Stimulated activated CD8-positive, alpha-beta memory T cell treated with anti-CD3 and anti-CD28 coated beads, Interleukin-15, amount 100 ng/mL, for 24 hours (primary cell): ENCODE measurements at regions not wholly inside any gene's neighbourhood (a gene's known extent, or its start where the extent isn't known, plus 50 kb on each side); places are given as distances from the start of the nearest gene placed in this dataset.
"Not testable (repeated sequence)": the region's sequence is repeated elsewhere in the genome, so short reads cannot be mapped to it uniquely, and the experiment has no call there.

ENCODE experiments used
- DNase-seq: peaks from one replicate; pipeline ENCODE4 v3.0.0-alpha.2; 2020; ENCODE audit warnings: low read depth

DNA sequence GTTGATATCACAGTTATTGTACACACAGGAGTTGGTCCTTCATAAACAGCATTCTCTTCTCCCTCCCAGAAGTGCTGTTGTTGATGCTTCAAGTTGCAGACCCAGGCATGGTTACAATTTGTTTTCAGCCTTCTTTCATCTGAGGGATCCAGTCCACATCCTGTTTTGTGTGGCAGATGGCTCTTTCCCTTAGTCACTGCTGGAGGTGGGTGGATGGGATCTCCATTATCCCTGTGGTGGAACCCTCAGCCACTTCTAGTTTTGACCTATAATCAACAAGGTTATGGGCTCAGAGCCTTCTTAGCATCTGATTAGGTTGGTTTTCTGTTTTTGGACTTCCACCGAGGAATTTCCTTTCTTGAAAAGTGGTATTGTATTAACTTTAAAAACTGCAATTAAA is 214.2 kb downstream of the SH2D4B start:
- DNase-seq: no peak

DNA sequence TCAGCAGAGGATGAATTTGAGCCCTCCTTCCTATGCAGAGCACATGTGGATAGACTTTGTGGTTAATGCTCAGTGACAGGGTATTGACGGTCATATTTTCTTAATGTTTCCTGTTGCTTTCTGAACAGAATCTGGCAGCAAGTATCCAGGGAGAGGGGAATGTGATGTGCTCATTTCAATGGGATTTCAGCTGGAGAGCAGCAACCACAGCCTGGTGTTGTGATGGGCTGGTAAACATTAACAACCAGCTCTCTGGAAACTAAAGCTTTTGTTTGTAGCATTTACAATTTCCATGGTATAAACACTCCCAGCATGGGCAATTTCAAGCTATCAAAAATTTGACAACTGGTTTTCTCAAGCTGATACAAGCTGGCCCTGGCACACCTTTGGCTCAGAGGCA is 215.9 kb downstream of the SH2D4B start:
- no peak for DNase-seq

DNA sequence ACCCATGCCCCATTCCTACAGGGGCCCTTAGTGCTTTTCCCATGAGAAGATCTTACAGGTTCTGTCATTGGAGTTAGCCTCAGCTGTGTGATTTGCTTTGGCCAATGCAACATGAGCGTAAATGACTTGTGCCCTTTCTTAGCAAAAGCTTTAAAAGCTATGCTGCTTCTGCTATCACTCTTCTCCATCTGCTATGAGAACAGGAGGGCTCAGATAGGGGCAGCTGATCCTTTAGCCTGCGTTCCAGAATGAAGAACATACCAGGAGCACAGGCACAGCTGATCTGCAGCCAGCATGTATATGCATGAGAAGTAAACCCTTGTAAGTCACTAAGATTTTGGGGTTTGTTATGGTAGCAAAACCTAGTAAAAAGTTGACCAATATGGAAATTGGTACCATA is 218.2 kb downstream of the SH2D4B start:
- DNase-seq: no peak

DNA sequence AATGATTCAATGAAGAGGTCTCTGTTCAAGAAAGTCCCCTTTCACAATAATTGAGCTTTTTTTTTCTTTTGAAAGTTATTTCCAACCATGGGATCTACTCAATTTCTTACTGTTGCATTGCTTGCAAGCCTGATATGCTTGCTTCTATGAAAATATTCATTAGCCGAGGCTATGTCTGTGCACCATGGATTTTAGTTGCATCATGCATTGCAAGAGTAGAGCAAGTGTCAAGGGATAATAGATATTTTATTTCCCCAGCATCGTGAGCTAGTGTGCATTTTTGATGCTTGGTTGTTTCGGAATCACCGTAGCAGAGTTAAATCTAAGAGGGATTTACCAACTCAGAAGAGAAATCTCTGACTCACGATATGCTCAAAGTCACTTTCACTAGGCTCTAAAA is 222.0 kb downstream of the SH2D4B start:
- DNase-seq: no peak

DNA sequence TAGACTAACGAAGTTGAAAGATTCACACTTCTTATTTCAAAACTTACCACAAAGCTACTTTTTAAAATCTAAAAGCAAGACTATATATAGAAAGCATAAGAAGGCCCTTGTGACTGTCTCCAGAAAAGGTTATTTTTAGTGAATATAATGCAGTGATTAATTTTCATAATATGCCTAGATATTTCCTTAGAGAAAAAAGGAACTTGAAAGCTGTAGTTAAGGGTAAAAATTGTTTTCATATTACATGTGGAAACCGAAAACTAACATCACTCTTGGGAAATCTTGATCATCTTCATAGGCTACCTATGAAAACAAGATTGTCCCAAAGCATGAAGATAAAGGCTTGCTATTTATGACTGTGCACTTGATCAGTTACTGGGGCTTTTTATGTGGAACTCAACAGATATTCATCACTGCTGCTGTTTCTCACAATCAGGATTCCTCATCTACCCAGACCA is 223.2 kb downstream of the SH2D4B start:
- no peak for DNase-seq

DNA sequence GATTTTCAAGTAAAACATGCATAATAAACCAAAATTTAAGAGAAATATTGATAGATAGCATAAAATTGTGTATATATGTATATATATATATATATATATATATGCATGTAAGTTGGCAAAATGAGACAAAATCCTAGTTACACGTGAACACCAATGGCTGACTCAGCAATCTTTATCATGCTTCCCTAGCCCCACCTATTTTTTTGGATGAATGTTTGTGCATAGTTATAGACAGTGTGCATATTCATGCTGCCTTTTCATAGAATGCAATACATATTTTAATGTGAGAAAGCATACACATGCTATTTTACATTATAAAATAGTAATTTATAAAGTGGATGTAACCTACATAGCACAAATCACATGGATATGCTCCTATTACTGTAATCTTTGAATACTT is 230.3 kb downstream of the SH2D4B start:
- no peak for DNase-seq

DNA sequence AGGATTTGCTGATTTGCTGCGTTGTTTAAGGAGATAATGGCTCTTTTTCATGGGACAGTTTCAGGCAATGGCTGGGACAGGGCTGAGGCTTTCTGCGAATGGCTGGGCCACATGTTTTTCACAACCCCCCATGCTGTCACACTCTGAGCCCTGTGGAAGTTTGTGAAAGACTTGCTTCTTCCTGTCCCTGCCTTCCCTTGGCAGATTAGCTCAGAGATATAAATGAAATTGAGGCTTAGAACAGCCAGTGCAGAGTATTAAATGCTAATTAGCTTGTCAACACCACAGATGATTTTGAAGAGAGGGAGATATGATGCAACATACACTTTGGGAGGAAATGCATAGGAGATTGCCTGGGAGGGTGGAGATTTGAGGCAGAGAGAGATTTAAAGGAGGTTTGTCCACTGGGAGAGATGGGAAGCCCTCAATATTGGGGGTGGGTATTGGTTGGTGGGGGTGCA is 232.0 kb downstream of the SH2D4B start:
- no peak for DNase-seq

DNA sequence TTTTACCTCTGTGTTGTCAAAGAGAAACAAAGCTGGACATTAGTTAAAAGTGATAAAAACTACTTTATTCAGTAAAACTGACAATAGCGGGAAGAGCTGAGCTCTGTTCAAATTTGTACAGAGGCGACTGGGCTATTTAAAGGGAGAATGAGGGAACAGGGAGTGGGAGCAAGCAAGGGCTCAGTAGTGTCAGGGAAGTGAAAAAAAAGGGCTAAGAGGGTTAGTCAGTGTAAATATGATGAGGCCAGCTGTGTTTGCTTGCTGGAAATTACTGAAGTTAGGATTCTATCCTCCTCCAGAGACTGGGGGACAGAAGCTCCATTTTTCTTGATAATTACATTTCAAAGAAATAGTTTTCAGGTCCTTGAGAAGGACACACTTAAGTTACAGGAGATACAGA is 232.5 kb downstream of the SH2D4B start:
- no peak for DNase-seq

DNA sequence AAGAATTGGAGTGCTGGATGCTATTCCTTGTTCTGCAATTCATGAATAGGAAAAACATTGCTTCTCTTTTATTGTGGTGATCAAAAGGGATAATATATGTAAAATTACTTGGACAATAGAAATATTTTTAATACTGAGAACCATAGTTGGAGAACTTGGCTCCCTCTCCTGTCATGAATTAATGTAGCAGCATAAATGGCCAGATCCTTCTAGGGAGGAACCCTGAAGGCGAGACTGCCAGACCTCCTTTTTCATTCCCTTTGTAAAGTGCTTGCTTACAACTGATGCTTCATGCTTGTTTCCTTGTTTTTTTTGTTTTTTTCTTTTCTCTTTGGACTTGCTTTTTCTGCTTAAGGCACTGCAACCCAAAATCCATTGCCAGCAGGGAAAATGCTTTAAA is 233.6 kb downstream of the SH2D4B start:
- no peak for DNase-seq

DNA sequence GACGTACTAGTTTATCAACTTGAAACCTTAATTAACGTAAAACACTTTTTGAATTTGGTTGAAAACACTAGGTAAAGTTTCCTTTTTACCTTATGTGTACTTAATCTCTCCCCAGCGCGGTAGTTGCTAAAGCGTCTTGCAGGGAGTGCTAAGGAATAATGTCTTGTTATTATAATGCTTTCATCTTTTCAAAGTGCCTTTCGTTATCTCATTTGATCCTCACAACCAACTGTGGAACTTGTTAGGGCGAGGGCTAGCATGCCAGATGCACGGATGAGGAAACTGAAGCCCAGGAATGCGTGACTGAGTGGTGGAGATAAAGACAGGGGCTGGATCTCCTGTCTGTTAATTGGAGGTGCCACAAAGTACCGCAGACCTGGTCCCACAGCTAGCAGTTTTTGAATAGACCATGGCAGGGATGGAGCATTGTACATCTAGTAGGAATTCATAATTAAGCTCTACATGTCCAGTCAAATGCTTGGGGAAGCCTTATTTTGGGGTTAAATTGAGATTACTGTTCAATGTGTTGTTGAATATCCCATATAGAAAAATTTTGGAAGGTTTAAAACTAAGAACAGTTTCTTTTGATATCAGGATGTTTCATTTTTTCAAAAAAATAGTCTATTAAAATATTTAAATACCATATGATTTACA is 234.3 kb downstream of the SH2D4B start:
- no peak for DNase-seq

DNA sequence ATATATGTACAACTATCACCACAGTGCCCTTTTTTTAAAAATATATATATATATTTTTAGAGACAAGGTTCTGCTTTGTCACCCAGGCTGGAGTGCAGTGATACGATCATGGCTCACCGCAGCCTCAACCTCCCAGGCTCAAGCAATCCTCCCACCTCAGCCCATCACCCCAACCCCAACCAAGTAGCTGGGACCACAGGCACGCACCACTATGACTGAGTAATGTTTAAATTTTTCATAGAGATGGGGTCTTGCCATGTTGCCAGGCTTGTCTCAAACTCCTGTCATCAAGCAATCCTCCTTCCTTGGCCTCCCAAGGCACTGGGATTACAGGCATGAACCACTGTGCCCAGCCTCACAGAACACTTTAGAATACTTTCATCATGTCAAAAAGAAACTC is 234.9 kb downstream of the SH2D4B start:
- DNase-seq: no peak

DNA sequence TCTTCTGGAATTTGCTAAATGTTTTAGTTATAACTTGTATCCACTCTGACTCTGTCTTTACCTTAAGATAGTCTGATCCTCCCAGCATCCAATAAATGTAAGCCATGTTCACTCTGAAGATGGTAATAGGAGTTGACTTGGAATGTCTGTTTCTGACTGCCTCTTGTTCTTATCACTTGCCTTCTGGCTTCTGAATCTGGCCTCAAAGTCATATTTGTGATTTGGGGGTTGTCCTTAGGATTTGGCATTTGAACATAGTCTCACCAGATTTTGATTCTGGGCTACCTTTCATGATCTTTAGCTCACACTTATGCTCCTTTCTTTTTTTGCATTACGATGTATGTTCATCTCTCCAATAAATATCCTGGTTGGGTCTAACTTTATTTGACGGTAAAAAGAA is 247.0 kb downstream of the SH2D4B start:
- no peak for DNase-seq

DNA sequence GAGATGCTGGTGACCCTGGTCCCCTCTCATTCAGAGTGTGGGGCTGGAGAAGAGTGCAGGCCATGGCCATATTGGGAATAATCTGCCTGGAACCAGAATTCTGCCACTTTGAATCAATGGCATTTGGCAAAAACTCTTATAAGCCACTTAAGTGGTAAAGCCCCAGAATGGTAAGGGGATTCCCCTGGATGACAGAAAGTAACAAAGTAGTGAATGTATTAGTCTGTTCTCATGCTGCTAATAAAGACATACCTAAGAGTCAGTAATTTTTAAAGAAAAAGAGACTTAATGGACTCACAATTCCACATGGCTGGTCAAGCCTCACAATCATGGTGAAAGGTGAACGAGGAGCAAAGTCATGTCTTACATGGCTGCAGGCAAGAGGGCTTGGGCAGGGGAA is 248.6 kb downstream of the SH2D4B start:
- no peak for DNase-seq

DNA sequence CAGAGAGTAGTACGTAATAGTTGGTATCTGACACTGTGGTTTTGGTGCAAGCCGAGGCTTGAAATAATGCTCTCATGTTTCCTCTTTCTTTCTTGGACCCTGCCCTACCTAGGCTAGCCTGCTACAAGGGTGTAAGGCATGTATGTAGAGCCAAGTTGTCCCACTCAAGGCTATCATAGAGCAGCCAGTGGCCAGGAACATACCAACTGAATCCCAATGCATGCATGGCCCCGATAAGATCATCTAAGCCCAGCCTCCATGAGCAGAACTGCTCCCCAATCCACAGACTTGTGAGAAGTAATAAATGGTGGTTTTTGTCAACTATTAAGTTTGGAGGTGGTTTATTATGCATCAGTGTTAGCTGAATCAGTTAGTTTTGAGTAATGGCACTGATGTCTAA is 250.2 kb downstream of the SH2D4B start:
- no peak for DNase-seq

DNA sequence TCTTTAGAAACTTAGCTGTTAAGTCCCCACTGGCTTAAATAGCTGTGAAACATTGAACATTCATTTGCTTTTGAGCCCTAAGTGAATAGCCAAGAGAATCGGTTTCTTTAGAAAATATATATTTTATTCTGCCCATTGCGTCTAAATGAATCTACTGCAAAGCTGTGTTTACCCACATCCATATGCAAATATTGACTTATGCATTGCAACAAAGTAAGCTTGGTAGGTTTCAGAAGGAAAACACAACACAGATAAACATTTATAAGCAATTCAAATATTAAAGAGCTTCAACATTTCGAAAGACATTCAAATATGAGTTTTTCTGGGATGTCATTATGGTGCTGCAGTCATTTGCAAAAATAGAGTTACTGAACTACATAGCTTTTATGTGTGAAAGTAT is 257.3 kb downstream of the SH2D4B start:
- no peak for DNase-seq

DNA sequence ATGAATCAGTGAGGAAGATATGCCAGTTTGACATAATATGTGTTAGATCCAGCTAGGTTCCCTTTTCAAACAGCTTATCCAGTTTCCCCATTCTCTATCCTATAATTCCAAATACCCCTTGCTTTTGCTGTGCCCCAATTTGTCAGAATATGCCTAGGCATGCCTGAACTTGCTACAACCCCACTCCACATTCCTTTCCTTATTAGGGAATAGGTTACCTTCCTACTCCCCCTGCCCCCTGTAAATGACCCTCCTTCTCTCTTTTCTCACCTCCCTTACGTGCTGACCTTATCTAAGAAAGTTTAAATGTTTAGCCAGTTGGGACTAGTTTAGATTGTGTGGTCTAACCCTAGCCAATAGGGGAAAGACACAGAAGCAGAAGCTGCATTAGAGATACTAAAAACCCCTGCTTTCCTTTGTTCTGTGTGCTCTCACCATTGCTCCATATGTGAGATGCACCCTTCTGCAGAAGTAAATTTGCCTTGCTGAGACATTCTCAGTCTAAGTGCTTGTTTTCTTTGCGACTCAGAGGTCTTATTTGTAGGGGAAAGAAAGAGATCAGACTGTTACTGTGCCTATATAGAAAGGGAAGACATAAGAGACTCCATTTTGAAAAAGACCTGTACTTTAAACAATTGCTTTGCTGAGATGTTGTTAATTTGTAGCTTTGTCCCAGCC is 267.8 kb downstream of the SH2D4B start:
- DNase-seq: no peak

DNA sequence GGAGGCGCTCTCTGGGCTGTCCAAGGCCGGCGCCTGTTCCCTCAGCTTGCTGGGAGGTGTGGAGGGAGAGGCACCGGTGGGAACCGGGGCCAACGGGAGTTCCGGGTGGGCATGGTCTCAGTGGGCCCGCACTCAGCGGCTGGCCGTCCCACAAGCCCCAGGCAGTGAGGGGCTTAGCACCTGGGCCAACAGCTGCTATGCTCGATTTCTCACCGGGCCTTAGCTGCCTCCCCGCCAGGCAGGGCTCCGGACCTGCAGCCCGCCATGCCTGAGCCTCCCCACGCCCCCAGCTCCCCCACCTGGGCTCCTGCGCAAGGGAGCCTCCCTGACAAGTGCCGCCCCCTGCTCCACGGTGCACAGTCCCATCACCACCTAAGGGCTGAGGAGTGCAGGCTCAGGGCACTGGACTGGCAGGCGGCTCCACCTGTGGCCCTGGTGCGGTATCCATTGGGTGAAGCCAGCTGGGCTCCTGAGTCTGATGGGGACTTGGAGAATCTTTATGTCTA is 276.5 kb downstream of the SH2D4B start:
- no peak for DNase-seq

DNA sequence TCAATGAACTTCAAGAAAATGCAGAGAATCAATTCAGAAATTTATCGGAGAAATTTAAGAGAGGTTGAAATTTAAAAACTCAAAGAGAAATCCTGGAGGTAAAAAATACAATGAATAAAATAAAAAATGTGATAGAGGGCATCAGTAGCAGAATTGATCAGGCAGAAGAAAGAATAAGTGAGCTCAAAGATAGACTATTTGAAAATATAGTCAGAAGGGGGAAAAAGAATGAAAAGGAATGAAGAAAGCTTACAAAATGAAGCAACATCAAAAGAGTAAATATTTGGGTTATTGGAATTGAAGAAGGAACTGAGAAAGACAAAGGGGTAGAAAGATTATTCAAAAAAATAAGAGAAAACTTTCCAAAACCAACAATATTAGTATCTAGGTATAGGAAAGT is 291.4 kb downstream of the SH2D4B start:
- DNase-seq: no peak

DNA sequence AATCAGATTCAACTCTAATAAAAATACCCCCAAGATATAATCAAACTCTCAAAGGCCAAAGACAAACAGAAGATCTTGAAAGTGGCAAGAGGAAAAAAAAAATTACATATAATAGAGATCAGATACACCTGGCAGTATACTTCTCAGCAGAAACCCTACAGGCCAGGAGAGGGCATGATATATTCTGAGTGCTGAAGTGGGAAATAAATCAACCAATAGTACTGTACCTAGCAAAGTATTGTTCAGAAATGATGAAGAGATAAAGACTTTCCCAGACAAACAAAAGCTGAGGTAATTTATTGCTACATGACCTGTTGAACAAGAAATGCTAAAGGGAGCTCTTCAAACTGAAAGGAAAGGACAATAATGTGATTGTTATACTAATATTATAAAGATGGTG is 291.9 kb downstream of the SH2D4B start:
- DNase-seq: no peak

DNA sequence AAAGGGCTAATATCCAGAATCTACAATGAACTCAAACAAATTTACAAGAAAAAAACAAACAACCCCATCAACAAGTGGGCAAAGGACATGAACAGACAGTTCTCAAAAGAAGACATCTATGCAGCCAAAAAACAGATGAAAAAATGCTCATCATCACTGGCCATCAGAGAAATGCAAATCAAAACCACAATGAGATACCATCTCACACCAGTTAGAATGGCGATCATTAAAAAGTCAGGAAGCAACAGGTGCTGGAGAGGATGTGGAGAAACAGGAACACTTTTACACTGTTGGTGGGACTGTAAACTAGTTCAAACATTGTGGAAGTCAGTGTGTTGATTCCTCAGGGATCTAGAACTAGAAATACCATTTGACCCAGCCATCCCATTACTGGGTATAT is 295.0 kb downstream of the SH2D4B start:
- DNase-seq: not testable (repeated sequence)

DNA sequence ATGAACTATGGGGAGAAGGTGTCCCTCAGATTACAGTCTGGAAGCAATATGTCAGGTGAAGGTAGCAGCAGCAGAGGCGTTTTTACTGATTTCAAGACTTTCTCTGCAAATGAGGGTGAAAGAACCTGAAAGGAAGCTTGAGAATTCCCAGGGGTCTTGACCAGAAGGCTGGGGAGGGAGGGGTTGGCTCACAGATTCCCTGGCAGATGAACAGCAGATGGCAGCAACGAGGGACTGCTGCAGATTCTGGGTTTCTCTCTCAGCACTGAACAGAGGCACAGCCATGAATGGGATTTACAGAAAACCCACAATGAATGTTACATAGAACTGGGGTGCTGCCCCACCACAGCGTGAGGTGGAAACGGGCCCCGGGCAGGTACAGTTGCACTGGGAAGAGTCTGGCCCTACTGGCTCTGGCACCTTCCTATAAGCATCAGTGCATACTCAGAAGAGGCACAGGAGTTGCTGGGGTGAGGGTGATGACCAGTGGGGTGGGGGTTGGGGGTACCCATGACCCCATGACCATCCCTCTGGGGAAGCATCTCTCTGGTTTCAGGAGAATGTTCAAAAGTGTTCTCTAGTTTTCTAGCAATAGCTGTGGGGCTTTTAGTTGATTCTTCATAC is 317.8 kb downstream of the SH2D4B start:
- DNase-seq: no peak

DNA sequence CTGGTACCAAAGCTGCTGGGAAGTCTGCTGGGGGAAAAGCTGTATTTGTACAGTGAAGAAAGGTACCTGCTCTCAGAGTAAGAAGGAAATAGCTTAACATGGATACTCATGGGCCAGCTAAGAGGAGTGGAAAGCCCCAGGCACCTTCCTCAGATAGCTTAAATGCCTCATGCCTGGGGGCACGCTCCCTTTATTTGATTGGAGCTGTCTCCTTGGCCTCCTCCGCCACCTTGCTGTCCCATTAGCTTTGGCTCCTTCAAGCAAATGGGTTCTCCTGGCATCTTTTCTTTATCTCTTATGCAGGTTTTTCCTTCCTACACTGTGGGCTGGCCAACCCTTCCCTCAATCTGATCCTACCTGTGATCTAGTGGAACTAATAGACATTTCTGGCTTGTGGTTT is 318.5 kb downstream of the SH2D4B start:
- DNase-seq: no peak

DNA sequence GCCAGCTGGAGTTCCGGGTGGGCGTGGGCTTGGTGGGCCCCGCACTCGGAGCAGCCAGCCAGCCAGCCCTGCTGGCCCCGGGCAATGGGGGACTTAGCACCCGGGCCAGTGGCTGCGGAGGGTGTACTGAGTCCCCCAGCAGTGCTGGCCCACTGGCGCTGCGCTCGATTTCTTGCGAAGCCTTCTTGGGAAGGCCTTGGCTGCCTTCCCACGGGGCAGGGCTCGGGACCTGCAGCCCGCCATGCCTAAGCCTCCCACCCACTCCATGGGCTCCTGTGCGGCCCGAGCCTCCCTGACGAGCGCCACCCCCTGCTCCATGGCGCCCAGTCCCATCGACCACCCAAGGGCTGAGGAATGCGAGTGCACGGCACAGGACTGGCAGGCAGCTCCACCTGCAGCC is 321.6 kb downstream of the SH2D4B start:
- DNase-seq: not testable (repeated sequence)
